ENCODE measurements at regions not wholly inside any gene's neighbourhood (a gene's known extent, or its start where the extent isn't known, plus 50 kb on each side); places are given as distances from the start of the nearest gene placed in this dataset.

- DNase-seq: no peak
These were observed 119.1 kb upstream of the RND3 start for GRCh38 chr2:150606380-150607060.

GRCh38 chr2:150605664-150606063 lies 118.2 kb upstream of the RND3 start:
- no peak for DNase-seq

- no peak for DNase-seq
These were observed 114.0 kb upstream of the RND3 start for GRCh38 chr2:150601280-150602038.

- no peak for DNase-seq
These were observed 112.4 kb upstream of the RND3 start for GRCh38 chr2:150599889-150600288.

- no peak for DNase-seq
These were observed 110.9 kb upstream of the RND3 start for GRCh38 chr2:150598383-150598782.

GRCh38 chr2:150595803-150596470 lies 108.5 kb upstream of the RND3 start:
- no peak for DNase-seq

GRCh38 chr2:150594299-150594698 lies 106.8 kb upstream of the RND3 start:
- no peak for DNase-seq

GRCh38 chr2:150591496-150592285 lies 104.2 kb upstream of the RND3 start:
- DNase-seq: no peak

GRCh38 chr2:150589681-150590080 lies 102.2 kb upstream of the RND3 start:
- DNase-seq: no peak

- no peak for DNase-seq
These were observed 101.0 kb upstream of the RND3 start for GRCh38 chr2:150588506-150588870.

GRCh38 chr2:150587547-150588505 lies 100.4 kb upstream of the RND3 start:
- DNase-seq: no peak

GRCh38 chr2:150586858-150587257 lies 99.4 kb upstream of the RND3 start:
- DNase-seq: no peak

- DNase-seq: no peak
These were observed 97.9 kb upstream of the RND3 start for GRCh38 chr2:150585221-150585971.

GRCh38 chr2:150584081-150584480 lies 96.6 kb upstream of the RND3 start:
- no peak for DNase-seq

GRCh38 chr2:150581717-150582472 lies 94.4 kb upstream of the RND3 start:
- DNase-seq: no peak

GRCh38 chr2:150578481-150578880 lies 91.0 kb upstream of the RND3 start:
- no peak for DNase-seq

GRCh38 chr2:150575861-150576260 lies 88.4 kb upstream of the RND3 start:
- no peak for DNase-seq

GRCh38 chr2:150572961-150573395 lies 85.5 kb upstream of the RND3 start:
- DNase-seq: no peak

GRCh38 chr2:150572194-150572766 lies 84.8 kb upstream of the RND3 start:
- DNase-seq: no peak

GRCh38 chr2:150571121-150571520 lies 83.7 kb upstream of the RND3 start:
- no peak for DNase-seq
